ENCODE measurements at regions not wholly inside any gene's neighbourhood (a gene's known extent, or its start where the extent isn't known, plus 50 kb on each side); places are given as distances from the start of the nearest gene placed in this dataset.
"Not testable (repeated sequence)": the region's sequence is repeated elsewhere in the genome, so short reads cannot be mapped to it uniquely, and the experiment has no call there.

GRCh38 chr3:104323226-104323625 is 1043.5 kb upstream of the ALCAM start:
- DNase-seq (ENCODE audit: low read depth in 2 of 2, low spot score in 1 of 2), result no peak

GRCh38 chr3:104347291-104347690 is 1019.4 kb upstream of the ALCAM start:
- DNase-seq (ENCODE audit: low read depth in 2 of 2, low spot score in 1 of 2), result no peak

- no peak for DNase-seq (ENCODE audit: low read depth in 2 of 2, low spot score in 1 of 2)
Measured at GRCh38 chr3:104349836-104350235, 1016.9 kb upstream of the ALCAM start.

- DNase-seq (ENCODE audit: low read depth in 2 of 2, low spot score in 1 of 2), result no peak
Measured at GRCh38 chr3:104353951-104354350, 1012.8 kb upstream of the ALCAM start.

- no peak for DNase-seq (ENCODE audit: low read depth in 2 of 2, low spot score in 1 of 2)
Measured at GRCh38 chr3:104359546-104359945, 1007.2 kb upstream of the ALCAM start.

GRCh38 chr3:104360038-104360437 is 1006.7 kb upstream of the ALCAM start:
- no peak for DNase-seq (ENCODE audit: low read depth in 2 of 2, low spot score in 1 of 2)

GRCh38 chr3:104361748-104362147 is 1005.0 kb upstream of the ALCAM start:
- not testable (repeated sequence) for DNase-seq (ENCODE audit: low read depth in 2 of 2, low spot score in 1 of 2)

GRCh38 chr3:104362319-104362718 is 1004.4 kb upstream of the ALCAM start:
- DNase-seq (ENCODE audit: low read depth in 2 of 2, low spot score in 1 of 2), result no peak

- no peak for DNase-seq (ENCODE audit: low read depth in 2 of 2, low spot score in 1 of 2)
Measured at GRCh38 chr3:104367000-104367399, 999.7 kb upstream of the ALCAM start.

GRCh38 chr3:104368760-104369159 is 997.9 kb upstream of the ALCAM start:
- no peak for DNase-seq (ENCODE audit: low read depth in 2 of 2, low spot score in 1 of 2)

GRCh38 chr3:104385421-104385820 is 981.3 kb upstream of the ALCAM start:
- DNase-seq (ENCODE audit: low read depth in 2 of 2, low spot score in 1 of 2), result no peak

- no peak for DNase-seq (ENCODE audit: low read depth in 2 of 2, low spot score in 1 of 2)
Measured at GRCh38 chr3:104388619-104389018, 978.1 kb upstream of the ALCAM start.

GRCh38 chr3:104392327-104392726 is 974.4 kb upstream of the ALCAM start:
- DNase-seq (ENCODE audit: low read depth in 2 of 2, low spot score in 1 of 2), result no peak

- DNase-seq (ENCODE audit: low read depth in 2 of 2, low spot score in 1 of 2), result no peak
Measured at GRCh38 chr3:104396974-104397669, 969.6 kb upstream of the ALCAM start.

GRCh38 chr3:104397713-104398112 is 969.0 kb upstream of the ALCAM start:
- DNase-seq (ENCODE audit: low read depth in 2 of 2, low spot score in 1 of 2), result no peak

- DNase-seq (ENCODE audit: low read depth in 2 of 2, low spot score in 1 of 2), result no peak
Measured at GRCh38 chr3:104402902-104403301, 963.8 kb upstream of the ALCAM start.

GRCh38 chr3:104411757-104412156 is 955.0 kb upstream of the ALCAM start:
- no peak for DNase-seq (ENCODE audit: low read depth in 2 of 2, low spot score in 1 of 2)

GRCh38 chr3:104412608-104413580 is 953.8 kb upstream of the ALCAM start:
- no peak for DNase-seq (ENCODE audit: low read depth in 2 of 2, low spot score in 1 of 2)

- no peak for DNase-seq (ENCODE audit: low read depth in 2 of 2, low spot score in 1 of 2)
Measured at GRCh38 chr3:104428337-104428925, 938.3 kb upstream of the ALCAM start.

GRCh38 chr3:104429727-104430126 is 937.0 kb upstream of the ALCAM start:
- no peak for DNase-seq (ENCODE audit: low read depth in 2 of 2, low spot score in 1 of 2)

- DNase-seq (ENCODE audit: low read depth in 2 of 2, low spot score in 1 of 2), result no peak
Measured at GRCh38 chr3:104436506-104436905, 930.2 kb upstream of the ALCAM start.

All from stimulated activated CD8-positive, alpha-beta memory T cell treated with anti-CD3 and anti-CD28 coated beads, Interleukin-4, amount 100 ng/mL, for 4 hours (primary cell).